LoVo (cell line): ENCODE measurements at regions not wholly inside any gene's neighbourhood (a gene's known extent, or its start where the extent isn't known, plus 50 kb on each side); places are given as distances from the start of the nearest gene placed in this dataset.
"Not testable (repeated sequence)": the region's sequence is repeated elsewhere in the genome, so short reads cannot be mapped to it uniquely, and the experiment has no call there.

Source experiments
- DNase-seq: peaks from one replicate; pipeline ENCODE4 v3.0.0-alpha.2; 2016; ENCODE audit warnings: low spot score

GRCh38 chr5:85170183-85170582 lies 785.5 kb upstream of the EDIL3 start:
- no peak for DNase-seq

- DNase-seq, result no peak
Measured at GRCh38 chr5:85173469-85173868, 788.8 kb upstream of the EDIL3 start.

GRCh38 chr5:85182344-85182743 lies 797.7 kb upstream of the EDIL3 start:
- DNase-seq, result no peak

GRCh38 chr5:85204289-85204688 lies 819.6 kb upstream of the EDIL3 start:
- DNase-seq, result no peak

- no peak for DNase-seq
Measured at GRCh38 chr5:85205430-85205829, 820.8 kb upstream of the EDIL3 start.

GRCh38 chr5:85225388-85225787 lies 840.7 kb upstream of the EDIL3 start:
- no peak for DNase-seq

GRCh38 chr5:85249204-85249603 lies 864.5 kb upstream of the EDIL3 start:
- no peak for DNase-seq

GRCh38 chr5:85263125-85263524 lies 878.4 kb upstream of the EDIL3 start:
- DNase-seq, result no peak

- DNase-seq, result no peak
Measured at GRCh38 chr5:85266692-85267091, 882.0 kb upstream of the EDIL3 start.

- no peak for DNase-seq
Measured at GRCh38 chr5:85268194-85268593, 883.5 kb upstream of the EDIL3 start.

- no peak for DNase-seq
Measured at GRCh38 chr5:85278193-85278592, 893.5 kb upstream of the EDIL3 start.

GRCh38 chr5:85288914-85289313 lies 904.2 kb upstream of the EDIL3 start:
- no peak for DNase-seq

GRCh38 chr5:85293145-85293785 lies 908.6 kb upstream of the EDIL3 start:
- no peak for DNase-seq

- DNase-seq, result no peak
Measured at GRCh38 chr5:85304524-85304923, 919.8 kb upstream of the EDIL3 start.

GRCh38 chr5:85305766-85306165 lies 921.1 kb upstream of the EDIL3 start:
- no peak for DNase-seq

GRCh38 chr5:85311536-85311935 lies 926.9 kb upstream of the EDIL3 start:
- DNase-seq, result no peak

- no peak for DNase-seq
Measured at GRCh38 chr5:85320495-85320894, 935.8 kb upstream of the EDIL3 start.

GRCh38 chr5:85333276-85333675 lies 948.6 kb upstream of the EDIL3 start:
- DNase-seq, result no peak

- DNase-seq, result no peak
Measured at GRCh38 chr5:85337435-85337834, 952.8 kb upstream of the EDIL3 start.

GRCh38 chr5:85340790-85341189 lies 956.1 kb upstream of the EDIL3 start:
- no peak for DNase-seq

GRCh38 chr5:85345818-85346217 lies 961.1 kb upstream of the EDIL3 start:
- no peak for DNase-seq

GRCh38 chr5:85357309-85357708 lies 972.6 kb upstream of the EDIL3 start:
- DNase-seq, result no peak

GRCh38 chr5:85375525-85375924 lies 990.8 kb upstream of the EDIL3 start:
- no peak for DNase-seq

GRCh38 chr5:85388770-85389169 lies 1004.1 kb upstream of the EDIL3 start:
- no peak for DNase-seq

- not testable (repeated sequence) for DNase-seq
Measured at GRCh38 chr5:85392309-85392708, 1007.6 kb upstream of the EDIL3 start.
